C1 segment of cervical spinal cord (tissue), 14 donors: ENCODE measurements at regions not wholly inside any gene's neighbourhood (a gene's known extent, or its start where the extent isn't known, plus 50 kb on each side); places are given as distances from the start of the nearest gene placed in this dataset.

ENCODE experiments used
- DNase-seq, 14 donors: peaks; one replicate each; lab custom pipeline; 2025; lab: John Stamatoyannopoulos, UW

- no peak for DNase-seq
These were observed 2102.3 kb upstream of the AGA start for GRCh38 chr4:179544496-179544895.

- no peak for DNase-seq
These were observed 2109.9 kb upstream of the AGA start for GRCh38 chr4:179552131-179552530.

- no peak for DNase-seq
These were observed 2121.5 kb upstream of the AGA start for GRCh38 chr4:179563741-179564140.

GRCh38 chr4:179569549-179569948 is 2127.3 kb upstream of the AGA start:
- DNase-seq: no peak

- DNase-seq: no peak
These were observed 2140.1 kb upstream of the AGA start for GRCh38 chr4:179582164-179582905.

GRCh38 chr4:179583221-179583620 is 2141.0 kb upstream of the AGA start:
- DNase-seq: no peak

GRCh38 chr4:179584101-179584500 is 2141.9 kb upstream of the AGA start:
- DNase-seq: no peak

- DNase-seq: no peak
These were observed 2143.5 kb upstream of the AGA start for GRCh38 chr4:179585761-179586160.

GRCh38 chr4:179586460-179586859 is 2144.2 kb upstream of the AGA start:
- DNase-seq: no peak

- DNase-seq: no peak
These were observed 2153.6 kb upstream of the AGA start for GRCh38 chr4:179595671-179596410.

- DNase-seq: no peak
These were observed 2154.4 kb upstream of the AGA start for GRCh38 chr4:179596621-179597020.

- DNase-seq: no peak
These were observed 2155.1 kb upstream of the AGA start for GRCh38 chr4:179597301-179597700.

- DNase-seq: no peak
These were observed 2159.4 kb upstream of the AGA start for GRCh38 chr4:179601671-179602070.

- no peak for DNase-seq
These were observed 2163.0 kb upstream of the AGA start for GRCh38 chr4:179605196-179605595.

GRCh38 chr4:179607003-179607402 is 2164.8 kb upstream of the AGA start:
- DNase-seq: no peak

GRCh38 chr4:179615704-179616103 is 2173.5 kb upstream of the AGA start:
- no peak for DNase-seq

GRCh38 chr4:179618966-179619365 is 2176.7 kb upstream of the AGA start:
- DNase-seq: no peak

- no peak for DNase-seq
These were observed 2182.5 kb upstream of the AGA start for GRCh38 chr4:179624768-179625181.

GRCh38 chr4:179625406-179625805 is 2183.2 kb upstream of the AGA start:
- no peak for DNase-seq

GRCh38 chr4:179626687-179627086 is 2184.4 kb upstream of the AGA start:
- DNase-seq: no peak

- DNase-seq: no peak
These were observed 2189.1 kb upstream of the AGA start for GRCh38 chr4:179631321-179631720.

GRCh38 chr4:179634862-179635261 is 2192.6 kb upstream of the AGA start:
- DNase-seq: no peak

GRCh38 chr4:179662522-179662921 is 2220.3 kb upstream of the AGA start:
- no peak for DNase-seq
